Endothelial cell of umbilical vein (primary cell): ENCODE measurements at regions not wholly inside any gene's neighbourhood (a gene's known extent, or its start where the extent isn't known, plus 50 kb on each side); places are given as distances from the start of the nearest gene placed in this dataset.

Experiments
- EZH2 ChIP-seq: IDR thresholded peaks from 2 replicates; pipeline ENCODE4 v1.6.1; 2012; ENCODE audit warnings: borderline replicate concordance, low read depth, mild to moderate bottlenecking, moderate library complexity, low read length, inconsistent platforms; ENCODE audit not compliant: severe bottlenecking
- JUN ChIP-seq: IDR thresholded peaks from 2 replicates; pipeline ENCODE4 v1.6.1; 2011; ENCODE audit warnings: borderline replicate concordance, low read depth; ENCODE audit not compliant: insufficient read length, insufficient read depth
- MYC ChIP-seq: IDR thresholded peaks from one replicate; pipeline ENCODE4 v1.6.1; 2011; ENCODE audit warnings: mild to moderate bottlenecking, low read depth, low read length
- POLR2A ChIP-seq: IDR thresholded peaks from 2 replicates; pipeline ENCODE4 v1.6.1; 2012; ENCODE audit warnings: low read depth, mild to moderate bottlenecking, control low read depth, low read length
- POLR2AphosphoS5 ChIP-seq: IDR thresholded peaks from 2 replicates; pipeline ENCODE4 v1.6.1; 2012; ENCODE audit warnings: low read depth, mild to moderate bottlenecking, control low read depth, low read length, moderate library complexity; ENCODE audit not compliant: insufficient read depth
- TF ChIP-seq, protein P1 (sequence below), 2 donors: IDR thresholded peaks; 1 replicate in 1 of 2; 2 replicates in 1 of 2; pipeline ENCODE4 v1.5.1; 2011; ENCODE audit warnings: low read length in 2 of 2, mild to moderate bottlenecking in 2 of 2, moderate library complexity in 2 of 2, control low read depth in 1 of 2, inconsistent platforms in 1 of 2, low read depth in 1 of 2; ENCODE audit not compliant: insufficient read depth in 1 of 2; ENCODE audit errors: extremely low read depth in 1 of 2
- TF ChIP-seq, protein P2 (sequence below): IDR thresholded peaks from 2 replicates; pipeline ENCODE4 v1.6.1; 2011; ENCODE audit not compliant: insufficient read depth, insufficient read length

DNA sequence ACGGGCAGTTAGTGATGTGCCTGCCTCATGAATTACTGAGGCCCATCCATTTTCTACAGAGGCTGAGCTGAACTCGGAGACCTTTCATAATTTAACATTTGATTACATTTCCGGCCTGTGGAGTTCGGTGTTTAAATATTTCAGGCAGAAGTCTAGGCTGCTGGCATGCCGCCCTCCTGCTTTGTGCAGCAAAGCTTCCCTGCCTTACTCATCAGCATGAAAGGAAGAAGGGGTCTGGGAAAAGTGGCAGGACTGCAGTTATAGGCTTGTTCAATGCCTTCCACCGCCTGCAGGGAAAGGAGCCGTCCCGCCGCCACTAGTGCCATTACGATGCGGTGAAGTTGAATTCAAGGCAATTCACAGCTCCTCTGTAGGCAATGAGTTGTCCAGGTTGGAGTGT is 527.9 kb downstream of the NPHP4 start:
- TF ChIP-seq, protein P1, sequence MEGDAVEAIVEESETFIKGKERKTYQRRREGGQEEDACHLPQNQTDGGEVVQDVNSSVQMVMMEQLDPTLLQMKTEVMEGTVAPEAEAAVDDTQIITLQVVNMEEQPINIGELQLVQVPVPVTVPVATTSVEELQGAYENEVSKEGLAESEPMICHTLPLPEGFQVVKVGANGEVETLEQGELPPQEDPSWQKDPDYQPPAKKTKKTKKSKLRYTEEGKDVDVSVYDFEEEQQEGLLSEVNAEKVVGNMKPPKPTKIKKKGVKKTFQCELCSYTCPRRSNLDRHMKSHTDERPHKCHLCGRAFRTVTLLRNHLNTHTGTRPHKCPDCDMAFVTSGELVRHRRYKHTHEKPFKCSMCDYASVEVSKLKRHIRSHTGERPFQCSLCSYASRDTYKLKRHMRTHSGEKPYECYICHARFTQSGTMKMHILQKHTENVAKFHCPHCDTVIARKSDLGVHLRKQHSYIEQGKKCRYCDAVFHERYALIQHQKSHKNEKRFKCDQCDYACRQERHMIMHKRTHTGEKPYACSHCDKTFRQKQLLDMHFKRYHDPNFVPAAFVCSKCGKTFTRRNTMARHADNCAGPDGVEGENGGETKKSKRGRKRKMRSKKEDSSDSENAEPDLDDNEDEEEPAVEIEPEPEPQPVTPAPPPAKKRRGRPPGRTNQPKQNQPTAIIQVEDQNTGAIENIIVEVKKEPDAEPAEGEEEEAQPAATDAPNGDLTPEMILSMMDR (IDR thresholded peaks at IDR 0.05; ENCODE audit: extremely low read depth in 1 of 2, insufficient read depth in 1 of 2, low read depth in 1 of 2, low read length in 2 of 2) = no peak
- TF ChIP-seq POLR2AphosphoS5 (no peak), POLR2A (no peak), EZH2 (no peak), MYC (no peak), JUN (no peak)
- TF ChIP-seq, protein P2, sequence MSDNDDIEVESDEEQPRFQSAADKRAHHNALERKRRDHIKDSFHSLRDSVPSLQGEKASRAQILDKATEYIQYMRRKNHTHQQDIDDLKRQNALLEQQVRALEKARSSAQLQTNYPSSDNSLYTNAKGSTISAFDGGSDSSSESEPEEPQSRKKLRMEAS = no peak
